Activated CD8-positive, alpha-beta T cell treated with anti-CD3 and anti-CD28 coated beads for 36 hours (primary cell): ENCODE measurements at regions not wholly inside any gene's neighbourhood (a gene's known extent, or its start where the extent isn't known, plus 50 kb on each side); places are given as distances from the start of the nearest gene placed in this dataset.

Experiments used
- ATAC-seq: fragments of 200-7000 bp; cut with Tn5 transposase; one replicate; pipeline ENCODE4 v1.10.0; 2021; ENCODE audit warnings: mild to moderate bottlenecking, moderate library complexity
- CTCF ChIA-PET: fragments of 350-600 bp; sonication (Branson Sonifier 250); formaldehyde crosslinking; loops from one replicate; lab custom pipeline; 2021; ENCODE audit warnings: antibody characterized with exemption; lab: Charles Lee
- POLR2A ChIA-PET: fragments of 350-600 bp; sonication (Branson Sonifier 250); formaldehyde crosslinking; loops from one replicate; lab custom pipeline; 2021; ENCODE audit warnings: antibody characterized with exemption; lab: Charles Lee
- DNase-seq: peaks from one replicate; pipeline ENCODE4 v3.0.0-alpha.2; 2020
- H3K27ac Mint-ChIP-seq: one replicate; pipeline ENCODE4 v1.8.0; 2021; ENCODE audit warnings: mild to moderate bottlenecking, mixed read lengths
- H3K27me3 Mint-ChIP-seq: one replicate; pipeline ENCODE4 v1.8.0; 2021; ENCODE audit warnings: mixed read lengths
- H3K36me3 Mint-ChIP-seq: one replicate; pipeline ENCODE4 v1.8.0; 2021; ENCODE audit warnings: low read depth, mixed read lengths
- H3K4me1 Mint-ChIP-seq: one replicate; pipeline ENCODE4 v1.8.0; 2021; ENCODE audit warnings: low read depth, mixed read lengths
- H3K4me3 Mint-ChIP-seq: one replicate; pipeline ENCODE4 v1.8.0; 2021; ENCODE audit warnings: mild to moderate bottlenecking, moderate library complexity, mixed read lengths
- H3K9me3 Mint-ChIP-seq: one replicate; pipeline ENCODE4 v1.8.0; 2021; ENCODE audit warnings: mixed read lengths
- intact Hi-C: fragments of 100-400 bp; cut with micrococcal nuclease; formaldehyde crosslinking; loops from one replicate; pipeline ENCODE4 v1.10.0; 2022
- TF ChIP-seq, protein P1 (sequence below): fragments of 200-600 bp; IDR thresholded peaks from one replicate; pipeline ENCODE4 v1.8.0; 2022; ENCODE audit warnings: antibody characterized with exemption, mild to moderate bottlenecking

DNA sequence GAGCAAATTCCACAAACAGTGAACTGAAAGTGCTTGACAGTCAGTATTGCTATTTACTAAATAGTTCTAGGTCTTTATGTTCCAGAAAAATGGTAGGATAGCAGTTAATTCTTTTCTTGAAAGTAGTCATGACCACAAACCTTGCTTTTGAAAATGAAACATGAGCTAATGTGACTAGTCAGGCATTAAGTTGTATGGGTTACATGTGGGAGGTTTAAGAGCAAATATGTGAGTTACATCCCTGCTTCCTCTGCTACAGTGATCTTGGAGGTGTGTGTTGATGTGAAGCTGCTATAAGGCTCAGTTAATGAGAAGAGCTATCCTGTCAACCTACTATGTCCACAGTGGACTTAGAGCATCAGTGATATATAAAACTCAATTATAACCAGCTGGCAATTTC lies 741.6 kb downstream of the FSCB start:
- Mint-ChIP-seq H3K4me3 (no peak overlapping the region), H3K9me3 (peaks cover 7% of the 10 kb centered on the region), H3K27me3 (no peaks in the 10 kb centered on the region), H3K27ac (no peak overlapping the region), H3K4me1 (no peaks in the 10 kb centered on the region), H3K36me3 (no peaks in the 10 kb centered on the region)
- intact Hi-C loops = no loop called here
- ATAC-seq (no peak), DNase-seq (no peak)
- ChIA-PET POLR2A (no interaction called here), CTCF (no interaction called here)
- TF ChIP-seq, protein P1, sequence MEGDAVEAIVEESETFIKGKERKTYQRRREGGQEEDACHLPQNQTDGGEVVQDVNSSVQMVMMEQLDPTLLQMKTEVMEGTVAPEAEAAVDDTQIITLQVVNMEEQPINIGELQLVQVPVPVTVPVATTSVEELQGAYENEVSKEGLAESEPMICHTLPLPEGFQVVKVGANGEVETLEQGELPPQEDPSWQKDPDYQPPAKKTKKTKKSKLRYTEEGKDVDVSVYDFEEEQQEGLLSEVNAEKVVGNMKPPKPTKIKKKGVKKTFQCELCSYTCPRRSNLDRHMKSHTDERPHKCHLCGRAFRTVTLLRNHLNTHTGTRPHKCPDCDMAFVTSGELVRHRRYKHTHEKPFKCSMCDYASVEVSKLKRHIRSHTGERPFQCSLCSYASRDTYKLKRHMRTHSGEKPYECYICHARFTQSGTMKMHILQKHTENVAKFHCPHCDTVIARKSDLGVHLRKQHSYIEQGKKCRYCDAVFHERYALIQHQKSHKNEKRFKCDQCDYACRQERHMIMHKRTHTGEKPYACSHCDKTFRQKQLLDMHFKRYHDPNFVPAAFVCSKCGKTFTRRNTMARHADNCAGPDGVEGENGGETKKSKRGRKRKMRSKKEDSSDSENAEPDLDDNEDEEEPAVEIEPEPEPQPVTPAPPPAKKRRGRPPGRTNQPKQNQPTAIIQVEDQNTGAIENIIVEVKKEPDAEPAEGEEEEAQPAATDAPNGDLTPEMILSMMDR = no peak

DNA sequence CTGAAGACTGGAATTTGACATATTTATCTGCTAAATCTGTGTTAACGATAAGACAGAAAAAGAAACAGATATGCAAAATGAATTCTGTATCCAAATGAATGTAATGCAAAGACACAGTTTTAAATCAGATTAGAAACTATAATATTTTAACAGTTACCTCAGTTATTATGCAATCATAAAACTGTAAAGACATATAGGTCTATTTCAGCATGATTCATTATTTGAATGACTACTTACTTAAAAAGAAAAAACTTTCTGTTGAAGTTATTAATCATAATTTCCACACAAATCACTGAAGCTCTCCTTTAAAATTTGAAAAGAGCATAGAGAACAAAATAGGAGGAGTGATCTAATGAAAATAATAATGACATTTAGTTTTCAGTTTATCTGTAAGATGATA lies 742.6 kb downstream of the FSCB start:
- intact Hi-C loops = no loop called here
- no peaks in the 10 kb centered on the region for H3K36me3 Mint-ChIP-seq
- CTCF ChIA-PET = no interaction called here
- DNase-seq (no peak), ATAC-seq (no peak)
- no peak overlapping the region for H3K27ac Mint-ChIP-seq
- TF ChIP-seq, protein P1 = no peak
- H3K27me3 Mint-ChIP-seq = no peaks in the 10 kb centered on the region
- no peak overlapping the region for H3K4me3 Mint-ChIP-seq
- H3K4me1 Mint-ChIP-seq = no peaks in the 10 kb centered on the region
- H3K9me3 Mint-ChIP-seq = peaks cover 9% of the 10 kb centered on the region
- POLR2A ChIA-PET = no interaction called here

DNA sequence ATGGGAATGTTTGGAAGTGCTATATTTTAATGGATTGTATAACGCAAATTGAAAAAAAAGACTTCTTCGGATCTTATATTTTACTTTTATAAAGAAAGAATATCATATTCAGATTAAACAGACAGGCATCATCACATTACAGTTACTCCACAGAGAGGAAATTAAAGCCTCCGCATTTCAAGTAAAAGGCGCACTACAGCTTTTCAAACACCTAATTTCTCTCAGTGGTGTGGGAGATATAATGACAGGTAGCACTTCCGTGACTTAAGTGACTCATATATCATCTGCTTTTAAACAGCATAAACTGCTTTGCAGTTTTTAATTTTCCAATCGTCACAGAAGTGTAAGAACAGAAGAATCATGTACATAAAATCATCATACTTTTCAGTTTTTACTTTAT lies 751.4 kb downstream of the FSCB start:
- intact Hi-C loops = no loop called here
- peaks cover 14% of the 10 kb centered on the region for H3K9me3 Mint-ChIP-seq
- POLR2A ChIA-PET = no interaction called here
- CTCF ChIA-PET = no interaction called here
- ATAC-seq (no peak), DNase-seq (no peak)
- no peaks in the 10 kb centered on the region for H3K36me3 Mint-ChIP-seq
- TF ChIP-seq, protein P1 = no peak
- H3K27ac Mint-ChIP-seq = no peak overlapping the region
- no peaks in the 10 kb centered on the region for H3K27me3 Mint-ChIP-seq
- H3K4me1 Mint-ChIP-seq = no peaks in the 10 kb centered on the region
- H3K4me3 Mint-ChIP-seq = no peak overlapping the region

GRCh38 chr14:43754838-43755237 lies 752.2 kb downstream of the FSCB start:
- Mint-ChIP-seq H3K9me3 (peaks cover 14% of the 10 kb centered on the region), H3K4me3 (no peak overlapping the region), H3K27me3 (no peaks in the 10 kb centered on the region), H3K27ac (no peak overlapping the region), H3K36me3 (no peaks in the 10 kb centered on the region), H3K4me1 (no peaks in the 10 kb centered on the region)
- TF ChIP-seq, protein P1 = no peak
- ATAC-seq = no peak
- POLR2A ChIA-PET = no interaction called here
- CTCF ChIA-PET = no interaction called here
- intact Hi-C loops = no loop called here
- DNase-seq = no peak

GRCh38 chr14:43745746-43746145 lies 761.3 kb downstream of the FSCB start:
- ChIA-PET POLR2A (no interaction called here), CTCF (no interaction called here)
- no peaks in the 10 kb centered on the region for H3K27me3 Mint-ChIP-seq
- no peaks in the 10 kb centered on the region for H3K36me3 Mint-ChIP-seq
- no peaks in the 10 kb centered on the region for H3K9me3 Mint-ChIP-seq
- TF ChIP-seq, protein P1 = no peak
- H3K4me3 Mint-ChIP-seq = no peak overlapping the region
- no peaks in the 10 kb centered on the region for H3K4me1 Mint-ChIP-seq
- DNase-seq = no peak
- intact Hi-C loops = no loop called here
- H3K27ac Mint-ChIP-seq = no peak overlapping the region
- no peak for ATAC-seq
